Spleen (tissue), 11 donors: ENCODE measurements at regions not wholly inside any gene's neighbourhood (a gene's known extent, or its start where the extent isn't known, plus 50 kb on each side); places are given as distances from the start of the nearest gene placed in this dataset.

Experiments used
- DNase-seq: peaks from one replicate; pipeline ENCODE4 v3.0.0-alpha.2; 2020
- H3K27ac ChIP-seq, 8 donors: fragments of 200-600 bp; sonication (generic) in 7 of 8; 1 replicate in 4 of 8; 2 replicates in 4 of 8; pipeline versions ENCODE4 v1.5.0 to v1.8.0; 2016 to 2021; ENCODE audit warnings: inconsistent platforms in 4 of 8, mild to moderate bottlenecking in 4 of 8, moderate library complexity in 1 of 8
- H3K27me3 ChIP-seq, 7 donors: fragments of 200-600 bp; sonication (generic) in 6 of 7; replicated peaks in 1 of 7; 1 replicate in 4 of 7; 2 replicates in 3 of 7; pipeline versions ENCODE4 v1.5.0 to v1.8.0; 2016 to 2021; ENCODE audit warnings: inconsistent platforms in 3 of 7, mild to moderate bottlenecking in 1 of 7
- H3K36me3 ChIP-seq, 6 donors: fragments of 200-600 bp; sonication (generic) in 5 of 6; 1 replicate in 4 of 6; 2 replicates in 2 of 6; pipeline versions ENCODE4 v1.5.0 to v1.8.0; 2016 to 2021; ENCODE audit warnings: inconsistent platforms in 2 of 6
- H3K4me1 ChIP-seq, 6 donors: fragments of 200-600 bp; sonication (generic) in 5 of 6; 1 replicate in 3 of 6; 2 replicates in 3 of 6; pipeline versions ENCODE4 v1.5.0 to v1.8.0; 2016 to 2021; ENCODE audit warnings: inconsistent platforms in 3 of 6
- H3K4me3 ChIP-seq, 8 donors: fragments of 200-600 bp; sonication (generic) in 7 of 8; 1 replicate in 4 of 8; 2 replicates in 4 of 8; pipeline versions ENCODE4 v1.5.0 to v1.8.0; 2016 to 2021; ENCODE audit warnings: inconsistent platforms in 4 of 8, mild to moderate bottlenecking in 4 of 8, moderate library complexity in 2 of 8
- H3K9me3 ChIP-seq, 8 donors: fragments of 200-600 bp; sonication (generic) in 7 of 8; 1 replicate in 4 of 8; 2 replicates in 4 of 8; pipeline versions ENCODE4 v1.5.0 to v1.8.0; 2016 to 2021; ENCODE audit warnings: inconsistent platforms in 4 of 8
- CTCF ChIP-seq, 11 experiments: fragments of 200-600 bp in 7 of 11; fragments of 450-650 bp in 4 of 11; sonication (generic) in 4 of 11; IDR thresholded peaks in 8 of 11; conservative IDR thresholded peaks in 3 of 11; 1 replicate in 7 of 11; 2 replicates in 4 of 11; pipeline versions ENCODE4 v1.4.0 to v1.8.0; 2016 to 2021; ENCODE audit warnings: antibody characterized with exemption in 11 of 11, inconsistent platforms in 4 of 11, mild to moderate bottlenecking in 1 of 11
- POLR2A ChIP-seq, 3 donors: fragments of 450-650 bp; IDR thresholded peaks; one replicate each; pipeline ENCODE4 v1.5.1; 2017; ENCODE audit warnings: antibody characterized with exemption in 3 of 3, mild to moderate bottlenecking in 1 of 3
- POLR2AphosphoS5 ChIP-seq, 3 donors: sonication (generic); formaldehyde crosslinking; IDR thresholded peaks; one replicate each; pipeline ENCODE4 v1.5.1; 2017; ENCODE audit warnings: antibody characterized with exemption in 3 of 3
- WGBS, 5 donors: extraction: QIAGEN DNeasy Blood & Tissue Kit in 3 of 5; methylation state at CpG; one replicate each; pipeline versions ENCODE4 v1.1.5 to v1.1.7; 2013 to 2018; 5-methylcytosine and 5-hydroxymethylcytosine counted together
- intact Hi-C: fragments of 100-400 bp; cut with DNase I; formaldehyde crosslinking; loops from one replicate; pipeline ENCODE4 v1.15.0; 2023; ENCODE audit warnings: low total_unique reads
- donor health status: healthy with polysubstance abuse.
- donor health status: DM: no; HTN: no; CAD: no; lungs with moderate emphysema.
- donor health status: DM: no; HTN: no; CAD: no.
- donor health status: Bipolar disorder and iron deficiency.
- donor health status: healthy.
- donor health status: DM: no; HTN: no; CAD: no.
- donor health status: DM: yes; HTN: yes; CAD: no.

GRCh38 chr9:99349870-99350269, 127.8 kb downstream of the SEC61B start:
- no peaks in the 10 kb centered on the region for H3K27me3 ChIP-seq
- no peaks in the 10 kb centered on the region for H3K4me1 ChIP-seq
- no peak overlapping the region for H3K4me3 ChIP-seq
- H3K27ac ChIP-seq, result no peak overlapping the region
- no peaks in the 10 kb centered on the region for H3K36me3 ChIP-seq
- no peaks in the 10 kb centered on the region for H3K9me3 ChIP-seq
- intact Hi-C loops, result no loop called here
- 94 to 97% (median 96%) methylated on average over 2 of the region's 2 CpGs for WGBS, 5 donors
- DNase-seq, result no peak
- no peak for TF ChIP-seq POLR2A (IDR thresholded peaks at IDR 0.05)
- no peak for TF ChIP-seq POLR2AphosphoS5 (IDR thresholded peaks at IDR 0.05)
- TF ChIP-seq CTCF (IDR thresholded peaks at IDR 0.05 in 8 of 11, conservative IDR thresholded peaks at IDR 0.05 in 3 of 11), result no peak

DNA sequence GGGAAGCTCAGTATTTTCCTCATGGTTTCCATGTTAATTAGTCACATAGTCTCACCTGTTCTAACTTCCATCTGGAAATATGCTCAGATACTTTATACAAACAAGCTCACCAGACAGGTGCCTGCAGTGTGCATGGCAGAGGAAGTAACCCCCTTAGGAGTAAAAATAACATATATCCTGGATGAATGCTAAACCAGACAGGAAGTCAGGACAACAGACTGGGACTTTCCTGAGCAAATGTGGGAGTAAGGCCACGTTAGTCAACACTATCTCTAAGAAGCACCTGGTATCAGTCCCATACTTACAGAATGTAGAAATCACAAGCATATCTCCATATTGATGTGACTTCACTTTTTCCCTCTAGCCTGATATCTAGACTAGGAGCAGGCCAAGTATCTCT, 128.4 kb downstream of the SEC61B start:
- no peak for DNase-seq
- Histone ChIP-seq H3K27ac (no peak overlapping the region), H3K4me3 (no peak overlapping the region), H3K36me3 (no peaks in the 10 kb centered on the region), H3K27me3 (no peaks in the 10 kb centered on the region), H3K4me1 (no peaks in the 10 kb centered on the region), H3K9me3 (no peaks in the 10 kb centered on the region)
- 8 to 35% (median 10%) methylated on average over 1 of the region's 1 CpG for WGBS, 5 donors
- intact Hi-C loops, result no loop called here
- TF ChIP-seq CTCF (IDR thresholded peaks at IDR 0.05 in 8 of 11, conservative IDR thresholded peaks at IDR 0.05 in 3 of 11), result no peak

GRCh38 chr9:99351647-99352046, 129.6 kb downstream of the SEC61B start:
- intact Hi-C loops, result no loop called here
- Histone ChIP-seq H3K27ac (no peak overlapping the region), H3K9me3 (no peaks in the 10 kb centered on the region), H3K4me3 (no peak overlapping the region), H3K36me3 (no peaks in the 10 kb centered on the region), H3K4me1 (no peaks in the 10 kb centered on the region), H3K27me3 (peaks cover 0 to 5% (median 0%) of the 10 kb centered on the region in 7 donors)
- WGBS, 5 donors, result 89 to 96% (median 92%) methylated on average over 7 of the region's 7 CpGs
- no peak for DNase-seq
- TF ChIP-seq CTCF (IDR thresholded peaks at IDR 0.05 in 8 of 11, conservative IDR thresholded peaks at IDR 0.05 in 3 of 11) (no peak), POLR2A (IDR thresholded peaks at IDR 0.05) (no peak)

DNA sequence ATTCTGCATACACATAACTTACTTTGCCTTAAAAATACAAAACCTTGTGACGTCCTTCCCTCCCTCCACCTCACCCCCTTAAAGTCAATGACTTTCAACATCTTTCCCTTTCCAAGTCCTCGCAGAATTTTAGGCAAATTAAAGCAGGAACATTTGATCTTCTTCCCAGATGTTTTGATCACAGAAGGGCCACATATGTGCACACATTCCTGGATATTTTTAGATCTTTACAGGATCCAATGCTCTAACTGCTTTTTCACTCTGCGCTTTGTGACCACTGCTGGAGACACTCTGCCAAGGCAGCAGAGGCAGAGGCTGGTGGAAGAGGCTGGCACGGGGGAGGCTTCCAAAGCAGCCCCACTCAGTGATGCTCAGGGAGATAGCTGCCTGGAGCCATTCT, 130.7 kb downstream of the SEC61B start:
- Histone ChIP-seq H3K4me3 (no peak overlapping the region), H3K9me3 (no peaks in the 10 kb centered on the region), H3K27ac (no peak overlapping the region), H3K4me1 (no peaks in the 10 kb centered on the region), H3K27me3 (peaks cover 0 to 8% (median 0%) of the 10 kb centered on the region in 7 donors), H3K36me3 (no peaks in the 10 kb centered on the region)
- intact Hi-C loops, result no loop called here
- DNase-seq, result no peak
- 79 to 95% (median 85%) methylated on average over 4 of the region's 4 CpGs for WGBS, 5 donors
- no peak for TF ChIP-seq POLR2A (IDR thresholded peaks at IDR 0.05)

GRCh38 chr9:99353408-99353807, 131.3 kb downstream of the SEC61B start:
- 74 to 86% (median 82%) methylated on average over 5 of the region's 5 CpGs for WGBS, 5 donors
- Histone ChIP-seq H3K9me3 (no peaks in the 10 kb centered on the region), H3K27me3 (peaks cover 0 to 10% (median 0%) of the 10 kb centered on the region in 7 donors), H3K36me3 (no peaks in the 10 kb centered on the region), H3K4me3 (no peak overlapping the region), H3K27ac (no peak overlapping the region), H3K4me1 (no peaks in the 10 kb centered on the region)
- no peak for DNase-seq
- intact Hi-C loops, result no loop called here
- no peak for TF ChIP-seq POLR2A (IDR thresholded peaks at IDR 0.05)
